GM12873 (cell line): ENCODE measurements at regions not wholly inside any gene's neighbourhood (a gene's known extent, or its start where the extent isn't known, plus 50 kb on each side); places are given as distances from the start of the nearest gene placed in this dataset.

Experiments used
- TF ChIP-seq, protein P1 (sequence below): IDR thresholded peaks from 2 replicates; pipeline ENCODE4 v1.5.1; 2012; ENCODE audit warnings: low read depth, mild to moderate bottlenecking, moderate library complexity, low read length, control low read depth; ENCODE audit not compliant: insufficient read depth; ENCODE audit errors: missing control alignments

DNA sequence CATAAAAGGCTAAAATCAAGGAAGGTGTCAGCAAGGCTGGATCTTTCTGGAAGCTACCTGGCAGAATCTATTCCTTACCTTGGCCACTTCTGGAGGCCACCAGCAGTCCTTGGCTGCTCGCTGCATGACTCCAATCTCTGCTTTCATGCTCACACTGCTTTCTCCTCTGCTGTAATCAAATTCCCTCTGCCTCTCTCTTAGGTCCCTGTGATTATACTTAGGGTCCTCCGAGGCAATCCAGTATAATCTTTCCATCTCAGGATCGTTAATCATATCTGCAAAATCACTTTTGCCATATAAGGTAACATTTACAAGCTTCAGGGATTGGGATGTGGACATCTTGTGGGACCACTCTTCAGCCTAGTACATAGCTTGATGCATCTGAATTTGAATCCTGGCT lies 110.7 kb upstream of the IVNS1ABP start:
- TF ChIP-seq, protein P1, sequence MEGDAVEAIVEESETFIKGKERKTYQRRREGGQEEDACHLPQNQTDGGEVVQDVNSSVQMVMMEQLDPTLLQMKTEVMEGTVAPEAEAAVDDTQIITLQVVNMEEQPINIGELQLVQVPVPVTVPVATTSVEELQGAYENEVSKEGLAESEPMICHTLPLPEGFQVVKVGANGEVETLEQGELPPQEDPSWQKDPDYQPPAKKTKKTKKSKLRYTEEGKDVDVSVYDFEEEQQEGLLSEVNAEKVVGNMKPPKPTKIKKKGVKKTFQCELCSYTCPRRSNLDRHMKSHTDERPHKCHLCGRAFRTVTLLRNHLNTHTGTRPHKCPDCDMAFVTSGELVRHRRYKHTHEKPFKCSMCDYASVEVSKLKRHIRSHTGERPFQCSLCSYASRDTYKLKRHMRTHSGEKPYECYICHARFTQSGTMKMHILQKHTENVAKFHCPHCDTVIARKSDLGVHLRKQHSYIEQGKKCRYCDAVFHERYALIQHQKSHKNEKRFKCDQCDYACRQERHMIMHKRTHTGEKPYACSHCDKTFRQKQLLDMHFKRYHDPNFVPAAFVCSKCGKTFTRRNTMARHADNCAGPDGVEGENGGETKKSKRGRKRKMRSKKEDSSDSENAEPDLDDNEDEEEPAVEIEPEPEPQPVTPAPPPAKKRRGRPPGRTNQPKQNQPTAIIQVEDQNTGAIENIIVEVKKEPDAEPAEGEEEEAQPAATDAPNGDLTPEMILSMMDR = no peak

- TF ChIP-seq, protein P1 = no peak
Observed at GRCh38 chr1:185427264-185427663, 110.2 kb upstream of the IVNS1ABP start.

DNA sequence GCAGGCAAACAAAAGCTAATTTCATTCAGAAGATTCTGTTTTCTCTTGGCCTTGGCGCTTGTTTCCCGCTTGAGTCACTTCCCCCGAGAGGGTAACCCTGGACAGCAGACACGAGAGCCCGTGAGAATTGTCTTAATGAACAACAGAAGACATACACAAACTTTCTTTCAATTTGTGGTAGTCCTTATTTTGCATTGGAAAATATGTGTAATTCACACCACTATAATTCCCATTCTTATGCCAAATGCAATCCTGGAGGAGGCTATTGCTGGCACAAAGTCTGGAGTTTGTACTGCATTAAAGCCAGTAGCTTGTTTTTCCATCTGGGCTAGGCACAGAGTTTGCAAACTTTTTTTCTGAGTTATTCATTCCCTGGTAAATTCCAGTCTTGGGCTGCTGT lies 109.8 kb upstream of the IVNS1ABP start:
- TF ChIP-seq, protein P1 = no peak

DNA sequence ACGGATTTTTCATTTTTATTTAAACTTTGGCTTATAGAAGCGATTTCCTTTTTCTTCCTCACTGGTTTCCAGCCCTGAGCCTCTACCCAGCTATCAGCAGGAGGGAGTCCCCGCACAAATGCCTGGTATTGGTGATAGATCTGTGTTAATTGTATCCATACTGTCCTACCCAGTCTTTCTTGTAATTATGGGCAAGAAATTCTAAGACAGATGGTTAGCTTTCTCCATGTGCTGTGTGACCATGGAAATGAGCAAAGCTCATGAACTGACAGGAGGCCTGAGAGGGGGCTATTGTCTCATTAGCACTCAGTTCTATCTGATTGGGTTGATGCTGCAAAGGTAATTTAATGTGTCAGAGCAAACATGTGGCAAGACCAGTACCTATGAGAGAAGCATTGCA lies 108.1 kb upstream of the IVNS1ABP start:
- TF ChIP-seq, protein P1 = no peak

- TF ChIP-seq, protein P1 = no peak
Observed at GRCh38 chr1:185421485-185422107, 104.6 kb upstream of the IVNS1ABP start.

GRCh38 chr1:185420588-185421081 lies 103.6 kb upstream of the IVNS1ABP start:
- TF ChIP-seq, protein P1 = no peak

DNA sequence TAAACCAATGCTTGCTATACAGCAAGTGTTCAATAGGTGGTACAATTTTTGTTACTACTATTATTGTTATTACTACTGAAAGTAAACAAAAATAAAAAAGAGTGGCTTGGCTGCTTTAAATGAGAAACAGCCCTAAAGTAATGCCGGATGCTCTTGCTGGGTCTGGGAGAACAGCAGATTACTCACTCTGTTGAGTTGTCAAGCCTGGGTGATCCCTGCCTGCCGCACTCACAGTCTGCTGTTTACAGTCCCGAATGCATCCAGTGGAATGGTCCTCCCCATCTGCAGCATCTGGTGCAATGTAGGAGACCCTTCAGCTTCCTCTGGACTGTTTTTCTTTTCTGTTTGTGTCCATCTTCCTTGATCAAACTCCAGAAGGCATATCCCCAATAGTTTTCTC lies 102.7 kb upstream of the IVNS1ABP start:
- TF ChIP-seq, protein P1 = no peak

DNA sequence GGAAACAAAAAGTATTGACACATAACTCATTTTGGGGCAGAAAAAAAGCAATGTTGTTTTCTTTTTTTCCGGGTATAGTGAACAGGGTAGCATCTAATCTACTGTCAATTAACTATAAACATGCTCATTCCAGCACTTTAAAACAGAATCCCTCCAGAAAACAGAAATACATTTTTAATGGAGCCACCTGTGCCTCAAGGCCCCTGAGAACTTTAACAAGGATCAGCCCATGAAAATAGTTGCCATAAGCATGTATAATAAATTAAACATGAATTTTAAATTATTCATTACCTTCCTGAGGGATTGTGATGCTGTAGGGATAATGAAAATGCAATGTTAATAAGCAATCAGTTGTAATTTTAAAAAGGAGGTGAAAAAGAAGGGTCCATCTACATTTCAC lies 101.4 kb upstream of the IVNS1ABP start:
- TF ChIP-seq, protein P1 = no peak
